ENCODE measurements at regions not wholly inside any gene's neighbourhood (a gene's known extent, or its start where the extent isn't known, plus 50 kb on each side); places are given as distances from the start of the nearest gene placed in this dataset.
"Not testable (repeated sequence)": the region's sequence is repeated elsewhere in the genome, so short reads cannot be mapped to it uniquely, and the experiment has no call there.

DNA sequence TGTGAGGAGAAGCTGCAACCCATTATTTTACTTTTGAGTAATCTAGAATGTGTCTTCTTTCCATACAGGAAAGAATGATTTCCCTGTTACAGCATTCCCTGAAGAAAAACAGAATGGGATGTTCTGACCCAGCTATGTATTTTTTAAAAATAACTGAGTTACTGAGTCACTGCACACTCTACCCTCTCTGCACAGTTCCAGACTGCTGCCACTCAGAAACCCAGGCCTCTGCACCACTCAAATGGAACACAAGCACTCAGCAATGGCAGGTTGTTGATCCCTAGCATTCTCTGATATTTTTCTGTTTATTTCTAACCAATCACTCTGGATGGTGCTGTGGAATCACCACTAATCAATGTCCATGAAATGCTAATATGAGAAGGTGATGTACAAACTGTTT lies 1300.0 kb upstream of the FAM98A start:
- no peak for DNase-seq

DNA sequence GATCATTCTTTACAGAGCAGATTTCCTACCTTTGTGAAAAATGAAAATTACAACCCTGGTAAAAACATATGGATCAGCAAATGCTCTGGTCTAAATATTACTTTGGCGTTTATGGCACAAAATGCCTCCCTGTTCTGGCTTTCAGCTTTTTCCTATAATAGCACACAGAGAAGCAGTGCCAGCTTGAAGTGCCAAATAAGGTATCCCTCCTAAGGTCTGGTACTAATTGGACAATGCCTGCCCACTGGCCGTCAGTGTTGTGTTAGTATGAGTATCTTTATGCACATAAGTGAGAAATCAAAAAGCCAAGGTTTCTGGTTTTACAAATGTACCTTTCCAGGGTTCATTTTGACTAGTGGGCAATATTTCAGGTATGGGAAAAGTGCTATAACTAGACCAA lies 1293.7 kb upstream of the FAM98A start:
- no peak for DNase-seq

DNA sequence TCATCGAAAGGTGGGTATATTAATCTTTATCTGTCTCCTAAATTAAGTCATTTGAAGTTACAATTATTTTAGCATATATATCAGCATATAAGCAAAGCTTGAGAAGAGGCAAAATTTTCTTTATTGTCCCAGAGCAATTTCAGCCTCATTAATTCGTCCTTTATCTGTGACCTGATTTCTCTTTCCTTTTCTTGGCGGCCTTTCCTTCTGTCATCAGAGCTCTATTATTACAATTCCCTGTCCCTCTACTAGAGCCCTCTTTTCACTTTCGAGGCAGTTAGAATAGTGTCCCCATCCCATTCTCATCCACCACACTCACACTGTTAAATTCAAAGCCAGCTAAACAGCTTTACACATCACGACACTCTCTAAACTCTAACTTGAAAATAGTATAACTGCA lies 1293.2 kb upstream of the FAM98A start:
- no peak for DNase-seq

DNA sequence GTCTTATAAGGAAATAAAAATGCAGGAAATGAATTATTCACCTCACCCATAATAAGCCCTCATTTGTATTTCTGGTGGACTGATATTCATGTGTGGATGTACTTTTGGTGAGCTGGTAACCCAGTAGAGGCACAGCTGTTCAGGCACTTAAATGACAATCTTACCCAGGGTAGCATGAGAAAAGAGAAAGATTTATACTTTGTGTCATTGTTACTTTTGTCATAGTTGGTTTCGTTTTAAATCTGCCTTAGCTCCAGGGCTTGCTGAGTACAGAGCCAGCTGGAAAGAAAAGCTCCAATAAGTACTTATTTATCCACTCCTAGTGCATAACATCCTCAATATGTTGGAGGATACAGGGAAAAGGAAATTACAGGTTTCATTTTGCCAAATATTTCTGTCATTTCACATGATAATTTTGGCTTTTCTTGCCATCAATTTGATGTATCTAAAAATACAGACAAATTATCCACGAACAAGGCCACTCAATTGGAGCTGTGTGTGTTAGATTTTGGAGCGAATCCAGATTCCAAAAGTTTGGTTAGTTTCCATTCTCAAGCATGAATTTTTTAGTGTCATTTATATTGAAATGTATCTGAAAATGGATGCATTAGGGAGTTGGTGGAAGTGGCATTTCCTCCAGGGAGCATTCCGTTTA lies 1276.1 kb upstream of the FAM98A start:
- no peak for DNase-seq

DNA sequence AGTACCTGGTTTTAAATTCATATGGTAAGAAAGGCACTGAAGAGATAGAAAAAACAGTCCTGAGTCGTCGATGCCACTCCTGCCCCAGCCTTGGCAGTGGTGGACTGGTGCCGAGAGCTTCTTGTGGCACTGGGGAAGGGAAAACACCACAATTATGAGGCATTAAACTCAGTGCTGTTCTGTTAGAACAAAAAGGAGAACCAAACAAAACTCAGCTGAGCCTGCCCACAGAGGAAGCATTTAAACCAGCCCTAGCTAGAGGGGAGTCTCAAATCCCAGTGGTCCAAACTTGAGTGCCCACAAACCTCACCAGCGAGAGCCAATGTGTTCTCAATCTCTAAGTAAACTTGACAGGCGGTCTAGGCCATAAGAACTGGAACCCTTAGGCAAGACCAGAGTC lies 1254.5 kb upstream of the FAM98A start:
- no peak for DNase-seq

DNA sequence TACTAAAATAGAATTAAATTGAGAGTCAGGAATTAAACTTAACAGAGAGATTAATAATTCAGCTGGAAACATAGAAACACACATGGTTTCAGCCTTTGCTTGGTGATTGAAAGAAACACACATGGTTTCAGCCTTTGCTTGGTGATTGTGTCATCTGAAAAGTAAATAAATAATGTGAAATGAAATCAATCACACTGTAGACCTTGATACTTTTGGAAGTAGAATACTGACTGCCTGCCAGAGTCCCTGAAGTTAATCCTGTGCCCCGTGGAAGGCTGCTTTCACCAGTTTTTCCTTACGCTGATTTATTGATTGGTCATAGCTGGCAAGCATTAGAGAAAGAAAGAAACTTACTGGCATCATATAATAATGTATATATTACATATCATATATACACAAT lies 1252.7 kb upstream of the FAM98A start:
- DNase-seq, result peak; percentile 11

DNA sequence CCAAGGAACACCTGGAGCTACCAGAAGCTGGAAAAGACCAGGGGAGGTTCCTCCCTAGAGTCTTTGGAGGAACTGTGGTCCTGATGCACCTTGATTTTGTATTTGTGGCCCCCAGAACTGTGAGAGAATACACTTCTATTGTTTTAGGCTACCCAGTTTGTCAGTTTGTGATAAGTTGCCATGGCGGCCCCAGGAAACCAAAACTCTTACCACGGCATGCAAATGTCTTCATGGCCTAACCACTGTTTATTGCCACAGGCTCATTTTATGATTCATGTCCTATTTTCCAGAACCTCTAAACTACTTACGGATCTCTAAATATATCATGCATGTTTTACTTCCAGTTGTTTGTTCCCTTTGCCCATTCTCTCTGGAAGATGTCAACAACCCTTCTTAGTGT lies 1250.7 kb upstream of the FAM98A start:
- DNase-seq, result no peak

DNA sequence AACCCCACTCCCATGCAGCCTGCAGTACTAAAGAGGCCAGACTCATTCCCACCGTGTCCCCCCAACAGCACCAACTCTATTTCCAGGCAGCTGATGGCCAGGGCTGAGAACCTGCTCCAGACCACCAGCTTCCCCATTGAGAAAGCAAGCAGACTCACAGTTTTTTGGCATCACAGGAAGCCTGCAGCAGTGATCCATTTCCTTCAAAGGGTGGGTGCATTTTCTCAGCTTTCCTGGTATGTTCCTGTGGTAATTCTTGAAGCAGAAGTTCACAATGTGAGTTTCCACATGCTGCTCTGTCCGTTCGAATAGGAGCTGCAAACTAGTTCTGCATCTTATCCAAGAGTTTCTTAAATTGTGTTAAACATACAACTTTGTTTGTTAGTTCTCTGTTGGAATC lies 1249.6 kb upstream of the FAM98A start:
- DNase-seq, result no peak

DNA sequence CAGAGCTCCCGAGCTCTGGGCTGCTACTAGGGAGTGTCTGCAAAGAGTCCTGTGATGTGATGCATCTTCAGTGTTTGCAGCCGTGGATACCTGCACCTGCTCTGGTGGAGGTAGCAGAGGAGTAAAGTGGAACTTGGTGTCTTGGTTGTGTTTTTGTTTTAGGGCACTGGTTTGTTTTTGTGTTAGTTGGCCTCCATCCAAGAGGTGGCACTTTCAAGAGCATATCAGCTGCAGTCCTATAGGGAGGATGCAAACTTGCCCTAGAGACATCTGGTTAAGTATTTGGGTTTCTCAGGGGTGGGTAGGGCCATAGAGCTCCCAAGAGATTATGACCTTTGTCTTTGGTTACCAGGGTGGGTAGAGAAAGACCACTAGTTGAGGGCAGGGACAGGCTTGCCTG lies 1249.0 kb upstream of the FAM98A start:
- no peak for DNase-seq

DNA sequence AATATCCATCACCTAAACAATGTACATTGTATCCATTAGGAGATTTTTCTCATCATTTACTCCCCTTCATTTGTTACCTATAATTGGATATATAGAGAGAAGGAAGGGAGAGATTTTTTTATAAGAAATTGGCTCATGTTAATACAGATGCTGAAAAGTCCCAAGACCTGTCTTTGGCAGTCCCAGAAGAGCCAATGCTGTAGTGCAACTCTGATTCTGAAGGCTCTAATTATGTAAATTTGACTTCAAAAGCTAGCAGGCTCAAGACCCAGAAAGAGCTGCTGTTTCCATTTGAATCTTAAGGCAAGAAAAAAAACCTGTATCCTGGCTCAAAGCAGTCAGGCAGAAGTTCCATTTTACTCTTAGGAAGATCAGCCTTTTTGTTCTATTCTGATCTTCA lies 1245.5 kb upstream of the FAM98A start:
- no peak for DNase-seq

DNA sequence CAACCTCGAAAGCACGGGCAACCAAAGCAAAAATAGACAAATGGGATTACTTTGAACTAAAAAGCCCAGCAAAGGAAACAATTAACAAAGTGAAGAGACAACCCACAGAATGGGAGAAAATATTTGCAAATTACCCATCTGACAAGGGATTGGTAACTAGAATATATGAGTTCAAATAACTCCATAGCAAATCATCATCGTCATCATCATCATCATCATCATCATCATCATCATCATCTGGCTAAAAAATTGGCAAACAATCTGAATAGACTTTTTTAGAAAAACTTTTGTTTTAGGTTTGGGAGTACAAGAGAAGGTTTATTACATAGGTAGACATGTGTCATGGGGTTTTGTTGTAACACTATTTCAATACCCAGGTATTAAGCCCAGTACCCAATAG lies 1239.3 kb upstream of the FAM98A start:
- no peak for DNase-seq

DNA sequence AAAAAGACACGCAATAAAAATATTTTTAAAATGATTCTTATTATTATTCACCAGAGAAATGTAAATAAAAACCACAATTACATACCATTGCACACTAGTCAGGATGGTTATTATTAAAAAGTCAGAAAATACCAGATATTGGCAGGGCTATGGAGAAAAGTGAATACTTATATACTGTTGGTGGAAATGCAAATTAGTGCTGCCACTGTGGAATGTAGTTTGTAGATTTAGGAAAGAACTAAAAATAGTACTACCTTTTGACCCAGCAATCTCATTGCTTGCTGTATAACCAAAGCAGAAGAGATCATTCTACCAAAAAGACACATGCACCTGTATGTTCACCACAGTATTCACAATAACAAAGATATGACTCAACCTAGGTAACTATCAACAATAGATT lies 1237.3 kb upstream of the FAM98A start:
- no peak for DNase-seq

DNA sequence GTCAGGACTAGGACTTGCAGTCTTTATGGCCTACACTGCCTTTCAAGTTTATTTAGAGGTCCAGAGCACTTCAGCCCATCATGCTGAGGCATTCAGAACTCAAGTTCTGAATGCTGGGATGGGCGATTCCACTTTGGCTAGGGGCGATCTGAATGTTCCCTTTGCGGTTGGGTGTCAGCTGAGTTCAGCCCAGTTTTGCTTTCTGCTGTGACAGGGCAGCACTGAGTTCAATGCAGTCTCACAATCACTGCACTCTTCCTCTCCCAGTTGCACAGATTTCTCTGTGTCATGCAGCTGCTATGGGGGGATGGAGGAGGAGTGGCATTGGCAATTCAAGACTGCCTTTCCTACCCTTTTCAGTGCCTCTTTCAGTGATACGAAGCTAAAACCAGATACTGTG lies 1232.0 kb upstream of the FAM98A start:
- no peak for DNase-seq

DNA sequence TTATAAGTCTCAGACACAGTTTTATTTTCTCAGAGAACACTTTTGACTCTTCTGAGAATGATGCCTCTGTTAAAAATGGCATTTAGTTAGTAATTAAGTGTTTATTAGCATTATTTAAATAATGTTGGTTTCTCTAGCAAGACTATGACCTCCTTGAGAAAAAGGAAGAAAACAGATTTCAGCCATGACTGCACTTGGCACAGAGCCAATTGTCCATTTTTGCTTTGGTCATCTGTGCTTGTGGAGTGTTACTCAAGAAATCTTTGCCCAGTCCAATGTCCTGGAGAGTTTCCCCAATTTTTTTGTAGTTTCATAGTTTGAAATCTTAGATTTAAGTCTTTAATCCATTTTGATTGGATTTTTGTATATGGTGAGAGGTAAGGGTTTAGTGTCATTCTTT lies 1229.4 kb upstream of the FAM98A start:
- no peak for DNase-seq

DNA sequence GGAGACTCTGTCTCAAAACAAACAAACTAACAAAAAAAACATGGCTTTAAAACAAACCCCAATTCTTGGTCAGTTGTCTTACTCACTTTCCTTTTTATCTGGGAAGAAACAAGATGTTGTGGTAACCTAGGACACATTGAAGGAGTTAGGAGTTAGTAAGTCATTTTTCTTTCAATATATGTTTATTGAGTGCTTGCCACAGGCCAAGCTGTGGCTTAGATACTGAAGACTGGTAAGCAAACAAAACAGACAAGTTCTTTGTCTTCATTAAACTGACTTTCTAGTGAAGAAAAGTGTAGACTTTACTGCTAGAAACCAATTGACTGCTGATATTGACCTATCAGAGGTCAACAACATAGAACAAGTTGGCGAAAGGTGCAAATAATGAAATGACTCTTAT lies 1228.3 kb upstream of the FAM98A start:
- no peak for DNase-seq

DNA sequence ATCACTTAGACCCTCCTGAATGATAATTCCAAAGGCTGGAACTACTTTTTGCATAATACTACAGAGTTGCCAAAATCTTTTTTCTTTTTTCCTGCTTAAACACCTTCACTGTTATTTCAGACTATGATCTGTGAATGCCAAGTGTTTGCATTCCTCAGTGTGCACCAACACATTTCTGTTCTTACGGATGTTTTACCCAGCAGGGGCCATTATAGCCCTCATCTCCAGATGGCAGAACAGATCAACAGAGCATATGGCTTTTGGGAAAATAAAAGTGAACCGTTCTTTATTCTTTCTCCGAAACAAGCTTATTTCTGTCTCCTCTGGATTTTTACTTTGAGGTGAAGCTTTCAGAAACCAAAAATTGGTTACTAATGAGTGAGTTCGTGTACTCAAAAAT lies 1226.6 kb upstream of the FAM98A start:
- no peak for DNase-seq

DNA sequence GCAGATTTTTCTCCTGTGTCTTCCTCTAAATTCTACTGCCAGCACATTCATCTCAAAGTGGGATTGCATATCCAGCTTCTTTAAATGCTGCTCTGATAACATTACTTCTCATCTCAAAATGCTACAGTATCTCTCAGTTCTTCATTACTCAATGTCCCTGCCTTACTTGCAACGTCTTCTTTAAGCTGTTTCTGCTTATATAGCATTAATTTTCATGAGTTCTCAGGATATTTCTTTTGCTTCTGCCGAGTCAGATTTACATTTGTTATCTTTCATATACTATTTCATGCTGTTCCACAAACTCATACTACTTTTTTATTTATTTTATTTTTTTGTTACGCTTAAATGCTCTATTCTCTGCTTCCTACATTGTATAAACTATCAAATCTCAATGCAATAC lies 1223.5 kb upstream of the FAM98A start:
- DNase-seq, result no peak

DNA sequence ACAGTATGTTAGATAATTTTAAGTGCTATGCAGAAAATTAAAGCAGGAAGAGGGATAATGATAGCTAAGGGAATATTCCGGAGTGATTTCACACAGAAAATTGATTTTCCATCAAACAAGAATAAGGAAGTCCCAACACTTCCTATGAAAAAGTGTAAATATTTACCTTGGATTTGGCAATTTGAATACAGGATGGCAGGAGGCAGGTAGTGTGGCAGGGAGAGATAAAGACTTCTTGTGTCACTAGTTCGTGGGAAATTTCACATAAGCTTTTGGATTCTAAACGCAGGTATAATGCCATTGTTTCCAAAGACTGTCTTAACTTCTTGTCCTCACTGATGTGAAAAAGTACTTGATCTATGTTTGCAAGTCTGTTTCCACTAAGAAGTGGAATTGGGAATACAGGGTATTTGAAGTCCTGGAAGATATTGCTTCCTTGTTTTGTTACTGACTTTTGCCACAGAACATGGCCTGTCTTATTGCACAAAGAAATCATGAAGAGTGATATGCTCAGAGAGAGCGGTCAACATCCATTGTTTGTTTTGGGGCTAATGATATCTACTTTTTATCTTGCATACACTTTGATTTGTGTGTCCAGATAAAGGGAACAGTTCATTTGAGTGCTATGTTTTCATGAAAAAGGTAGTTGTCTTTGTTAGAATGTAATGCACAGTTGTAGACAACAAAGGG lies 1216.1 kb upstream of the FAM98A start:
- DNase-seq, result peak; percentile 48

DNA sequence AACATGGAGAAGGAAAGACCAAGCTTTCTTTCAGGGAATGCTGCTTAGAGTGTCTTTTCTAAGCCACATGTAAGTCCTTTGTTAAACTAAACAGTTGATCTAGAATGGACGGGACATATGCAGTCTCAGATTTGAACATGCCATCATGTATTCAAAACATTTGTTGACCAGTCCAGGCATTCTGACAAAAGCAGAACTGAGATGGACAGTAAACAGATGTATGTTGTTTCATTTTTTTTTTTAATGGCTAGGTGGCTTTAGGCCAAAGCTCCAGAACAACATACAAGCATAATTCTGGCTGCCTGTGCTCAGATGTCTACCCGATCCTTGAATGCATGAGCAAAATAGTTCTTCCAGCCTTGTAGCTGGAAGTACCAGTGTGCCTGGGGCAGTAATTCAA lies 1211.4 kb upstream of the FAM98A start:
- no peak for DNase-seq

DNA sequence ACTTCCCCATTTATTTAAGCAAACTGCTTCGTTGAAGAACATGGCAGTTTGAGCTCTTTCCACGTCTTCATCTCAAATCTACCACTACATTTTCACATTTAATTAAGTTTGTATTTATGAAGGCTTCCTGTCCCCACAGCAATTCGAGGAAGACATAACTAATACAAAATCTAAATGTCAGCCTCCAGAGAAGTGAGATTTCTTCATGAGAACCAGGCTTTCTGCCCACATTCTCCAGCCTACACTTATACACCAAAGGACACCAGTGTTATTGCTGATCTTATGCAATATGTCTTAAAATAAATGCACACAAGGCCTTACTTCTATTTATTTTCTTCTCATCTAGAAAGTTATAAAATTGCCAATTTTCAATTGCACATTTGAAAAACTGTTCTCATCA lies 1209.3 kb upstream of the FAM98A start:
- DNase-seq, result no peak

DNA sequence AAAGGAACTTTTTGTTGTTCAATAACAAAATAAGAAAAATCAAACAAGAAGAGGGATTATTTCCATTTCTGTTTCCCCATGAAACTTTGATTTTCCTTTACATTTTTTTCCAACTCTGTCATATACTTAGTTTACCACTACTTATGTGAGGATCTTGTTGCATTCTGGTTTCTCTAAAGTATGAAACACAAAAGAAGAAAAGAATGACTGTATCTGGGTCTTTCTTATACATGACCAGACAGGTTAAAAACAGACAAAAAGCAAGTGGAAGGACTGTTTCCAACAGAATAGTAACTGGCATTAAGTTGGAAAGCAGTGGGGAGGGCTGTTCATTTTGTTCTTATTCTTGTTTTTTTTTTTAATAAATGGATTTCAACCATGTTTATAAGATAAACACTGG lies 1207.8 kb upstream of the FAM98A start:
- DNase-seq, result no peak

DNA sequence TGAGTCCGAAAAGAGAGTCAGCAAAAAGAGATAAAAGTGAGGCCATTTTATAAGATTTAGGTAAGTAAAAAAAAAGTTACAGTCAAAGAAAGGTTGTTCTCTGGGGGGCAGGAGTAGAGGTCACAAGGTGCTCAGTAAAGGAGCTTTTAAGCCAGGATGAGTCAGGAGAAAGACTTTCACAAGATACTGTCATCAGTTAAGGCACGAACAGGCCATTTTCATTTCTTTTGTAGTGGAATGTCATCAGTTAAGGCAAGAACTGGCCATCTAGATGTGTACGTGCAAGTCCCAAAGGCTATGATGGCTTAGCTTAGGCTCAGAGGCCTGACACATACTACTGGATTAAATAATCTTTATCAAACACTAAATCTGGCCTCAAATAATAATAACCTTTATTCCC lies 1207.3 kb upstream of the FAM98A start:
- DNase-seq, result no peak

DNA sequence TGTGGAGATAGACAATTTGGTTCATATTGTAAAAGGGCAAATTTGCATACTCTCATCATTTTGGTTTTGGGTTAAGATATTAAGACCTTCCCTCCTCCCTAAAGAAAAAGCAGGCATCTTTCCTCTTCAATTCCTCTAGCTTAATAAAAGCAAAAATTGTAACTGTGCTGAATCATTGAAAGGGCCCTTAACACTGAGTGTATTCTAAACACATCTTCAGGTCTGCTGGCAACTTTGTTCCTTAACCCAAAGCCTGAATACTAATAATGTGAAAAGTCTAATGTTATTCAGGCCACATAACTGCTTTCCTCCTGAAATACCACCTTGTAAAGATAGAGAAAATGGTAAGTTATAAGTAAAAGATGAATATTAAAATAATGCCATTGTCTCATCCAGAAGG lies 1200.5 kb upstream of the FAM98A start:
- no peak for DNase-seq

DNA sequence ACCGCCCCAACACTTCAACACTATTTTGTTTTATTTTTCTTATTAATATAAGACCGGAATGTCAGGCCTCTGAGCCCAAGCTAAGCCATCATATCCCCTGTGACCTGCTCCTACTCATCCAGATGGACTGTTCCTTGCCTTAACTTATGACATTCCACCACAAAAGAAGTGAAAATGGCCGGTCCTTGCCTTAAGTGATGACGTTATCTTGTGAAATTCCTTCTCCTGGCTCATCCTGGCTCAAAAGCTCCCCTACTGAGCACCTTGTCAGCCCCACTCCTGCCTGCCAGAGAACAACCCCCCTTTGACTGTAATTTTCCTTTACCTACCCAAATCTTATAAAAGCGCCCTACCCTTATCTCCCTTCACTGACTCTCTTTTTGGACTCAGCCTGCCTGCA lies 1196.5 kb upstream of the FAM98A start:
- DNase-seq, result not testable (repeated sequence)

DNA sequence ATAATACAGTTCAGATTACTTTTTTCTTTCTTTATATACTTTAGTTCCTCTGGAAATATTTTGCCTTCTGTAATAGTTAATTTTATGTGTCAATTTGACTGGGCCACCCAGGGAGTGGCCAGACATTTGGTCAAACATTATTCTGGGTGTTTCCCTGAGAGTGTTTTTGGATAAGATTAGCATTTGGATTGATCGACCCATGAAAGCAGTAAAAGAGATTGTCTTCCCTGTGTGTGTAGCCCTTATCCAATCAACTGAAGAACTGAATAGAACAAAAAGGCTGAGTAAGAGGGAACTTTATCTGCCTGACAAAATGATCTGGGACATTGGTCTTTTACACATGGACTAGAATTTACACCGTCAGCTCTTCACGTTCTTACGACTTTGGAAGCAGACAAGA lies 1190.1 kb upstream of the FAM98A start:
- DNase-seq, result no peak
